Fibroblast of pulmonary artery (primary cell): ENCODE measurements at regions not wholly inside any gene's neighbourhood (a gene's known extent, or its start where the extent isn't known, plus 50 kb on each side); places are given as distances from the start of the nearest gene placed in this dataset.

ENCODE experiments used
- DNase-seq: peaks from one replicate; pipeline ENCODE4 v3.0.0-alpha.2; 2010; ENCODE audit warnings: low read depth
- H3K4me3 ChIP-seq: replicated peaks from 2 replicates; pipeline ENCODE4 v1.5.1; 2011; ENCODE audit warnings: low read depth, mild to moderate bottlenecking, control low read depth, low read length, moderate library complexity
- CTCF ChIP-seq: IDR thresholded peaks from 2 replicates; pipeline ENCODE4 v1.5.1; 2011; ENCODE audit warnings: mild to moderate bottlenecking, control low read depth, low read length, inconsistent platforms; ENCODE audit errors: missing control alignments

- DNase-seq = no peak
- no peak overlapping the region for H3K4me3 ChIP-seq
- TF ChIP-seq CTCF = no peak
Measured at GRCh38 chr5:104598285-104598684, 1035.7 kb upstream of the NUDT12 start.

DNA sequence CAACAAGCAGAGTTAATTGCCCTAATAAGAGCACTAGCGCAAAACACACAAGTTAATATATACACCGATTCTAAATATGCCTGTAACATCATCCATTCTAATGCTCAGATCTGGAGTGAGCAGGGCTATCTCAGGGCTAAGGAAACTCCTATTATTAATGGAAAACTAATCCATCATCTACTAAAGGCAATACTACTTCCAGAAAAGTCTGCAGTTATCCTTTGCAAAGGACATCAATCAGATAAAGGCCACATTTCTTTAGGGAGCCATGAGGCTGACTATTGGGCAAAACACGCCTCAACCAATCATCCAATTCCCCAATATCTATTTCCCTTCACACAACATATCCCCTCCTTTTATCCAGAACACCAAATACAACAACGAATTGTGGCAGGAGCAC lies 1032.3 kb upstream of the NUDT12 start:
- no peak for DNase-seq
- no peak overlapping the region for H3K4me3 ChIP-seq
- no peak for TF ChIP-seq CTCF

DNA sequence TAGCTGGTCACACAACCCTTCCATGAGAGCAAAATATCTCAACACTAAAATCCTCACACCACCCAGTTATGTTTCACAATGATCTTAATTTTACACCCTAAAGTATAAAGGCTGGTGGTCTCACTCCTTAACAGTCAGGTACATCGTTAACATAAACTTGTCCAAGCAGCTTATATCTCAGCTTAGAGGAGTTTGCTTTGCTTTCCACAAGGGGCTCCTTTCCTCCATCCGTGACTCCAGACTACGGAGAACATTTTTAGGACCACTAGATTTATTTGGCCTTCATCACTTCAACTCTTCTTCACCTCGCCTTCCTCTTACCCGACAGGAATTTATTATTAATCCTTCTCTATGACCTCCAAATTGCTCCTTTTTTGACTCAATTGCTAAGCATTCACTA lies 1014.1 kb upstream of the NUDT12 start:
- DNase-seq = no peak
- no peak for TF ChIP-seq CTCF
- H3K4me3 ChIP-seq = no peak overlapping the region

DNA sequence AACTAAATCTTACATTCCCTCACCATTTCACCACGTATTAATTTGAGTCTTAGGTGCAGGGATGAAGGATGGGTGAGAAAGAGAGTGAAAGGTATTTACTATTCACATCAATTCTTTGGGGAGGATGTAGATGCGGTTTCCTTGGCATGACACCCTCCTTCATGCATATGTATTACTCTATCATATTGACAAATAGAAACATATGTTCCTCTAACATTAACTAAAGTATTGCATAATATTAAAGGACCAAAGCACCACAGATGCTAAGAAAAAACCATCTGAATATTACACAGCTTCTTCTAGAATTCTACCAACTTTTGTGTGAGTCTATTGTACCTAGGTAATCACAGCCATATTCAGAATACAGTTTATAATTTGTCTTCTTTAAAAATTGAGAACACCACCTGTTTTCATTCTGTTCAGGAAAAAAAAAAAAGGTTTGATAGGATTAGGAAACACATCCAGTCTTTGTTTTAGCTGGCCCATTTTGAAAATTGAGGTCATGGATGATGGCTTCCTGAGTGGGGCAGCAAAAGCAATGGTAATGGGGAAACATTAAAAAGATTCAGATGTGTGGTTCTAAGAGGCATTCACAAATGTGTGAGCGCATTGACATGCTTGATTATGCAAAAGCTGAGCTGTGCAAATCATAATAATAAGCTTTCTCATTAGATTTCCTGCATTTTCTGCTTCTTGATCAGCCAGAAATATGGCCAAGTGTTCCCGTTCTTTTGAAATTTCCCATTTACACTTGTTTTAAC lies 1011.5 kb upstream of the NUDT12 start:
- H3K4me3 ChIP-seq = no peak overlapping the region
- no peak for DNase-seq
- TF ChIP-seq CTCF = no peak

GRCh38 chr5:104569621-104570020 lies 1007.0 kb upstream of the NUDT12 start:
- no peak for DNase-seq
- no peak overlapping the region for H3K4me3 ChIP-seq
- TF ChIP-seq CTCF = no peak

GRCh38 chr5:104564530-104564929 lies 1001.9 kb upstream of the NUDT12 start:
- no peak for TF ChIP-seq CTCF
- H3K4me3 ChIP-seq = no peak overlapping the region
- DNase-seq = no peak

DNA sequence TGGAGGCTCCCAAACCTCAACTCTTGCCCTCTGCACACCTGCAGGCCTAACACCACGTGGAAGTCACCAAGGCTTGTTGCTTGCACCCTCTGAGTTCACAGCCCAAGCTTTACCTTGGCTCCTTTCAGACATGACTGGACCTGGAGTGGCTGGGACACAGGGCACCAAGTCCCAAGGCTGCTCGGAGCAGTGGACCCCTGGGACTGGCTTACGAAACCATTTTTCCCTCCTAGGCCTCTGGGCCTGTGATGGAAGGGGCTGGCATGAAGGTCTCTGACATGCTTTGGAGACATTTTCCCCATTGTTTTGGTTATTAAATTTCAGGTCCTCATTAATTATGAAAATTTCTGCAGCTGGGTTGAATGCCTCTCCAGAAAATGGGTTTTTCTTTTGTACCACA lies 994.4 kb upstream of the NUDT12 start:
- H3K4me3 ChIP-seq = no peak overlapping the region
- DNase-seq = no peak
- no peak for TF ChIP-seq CTCF
